NCI-H345 treated with DMSO at 0.1 percent for 48 hours (cell line): ENCODE measurements at regions not wholly inside any gene's neighbourhood (a gene's known extent, or its start where the extent isn't known, plus 50 kb on each side); places are given as distances from the start of the nearest gene placed in this dataset.
"Not testable (repeated sequence)": the region's sequence is repeated elsewhere in the genome, so short reads cannot be mapped to it uniquely, and the experiment has no call there.

Experiments used
- DNase-seq: peaks from one replicate; lab custom pipeline; 2025; ENCODE audit not compliant: unreplicated experiment; lab: John Stamatoyannopoulos, UW

DNA sequence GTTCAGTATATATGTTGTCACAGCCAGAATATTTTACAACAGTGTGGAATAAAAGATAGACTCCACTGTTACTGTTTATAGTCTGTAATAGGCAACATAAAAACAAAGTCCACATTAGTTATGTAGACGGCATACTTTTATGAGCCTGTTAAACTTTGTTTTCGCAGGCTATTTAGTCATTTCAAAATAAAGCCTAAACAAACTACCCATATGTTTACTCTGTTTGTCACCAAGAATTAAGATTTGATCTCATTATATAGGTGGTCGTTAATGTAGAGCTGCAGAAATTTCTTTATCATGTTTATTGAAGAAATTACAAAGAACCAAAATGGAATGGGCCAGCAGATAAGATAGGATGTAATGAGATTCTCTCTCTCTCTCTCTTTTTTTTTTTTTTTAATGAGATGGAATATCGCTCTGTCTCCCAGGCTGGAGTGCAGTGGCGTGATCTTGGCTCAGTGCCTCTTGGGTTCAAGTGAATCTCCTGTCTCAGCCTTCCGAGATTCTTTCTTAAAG, 943.8 kb upstream of the SOX9 start:
- DNase-seq = no peak

DNA sequence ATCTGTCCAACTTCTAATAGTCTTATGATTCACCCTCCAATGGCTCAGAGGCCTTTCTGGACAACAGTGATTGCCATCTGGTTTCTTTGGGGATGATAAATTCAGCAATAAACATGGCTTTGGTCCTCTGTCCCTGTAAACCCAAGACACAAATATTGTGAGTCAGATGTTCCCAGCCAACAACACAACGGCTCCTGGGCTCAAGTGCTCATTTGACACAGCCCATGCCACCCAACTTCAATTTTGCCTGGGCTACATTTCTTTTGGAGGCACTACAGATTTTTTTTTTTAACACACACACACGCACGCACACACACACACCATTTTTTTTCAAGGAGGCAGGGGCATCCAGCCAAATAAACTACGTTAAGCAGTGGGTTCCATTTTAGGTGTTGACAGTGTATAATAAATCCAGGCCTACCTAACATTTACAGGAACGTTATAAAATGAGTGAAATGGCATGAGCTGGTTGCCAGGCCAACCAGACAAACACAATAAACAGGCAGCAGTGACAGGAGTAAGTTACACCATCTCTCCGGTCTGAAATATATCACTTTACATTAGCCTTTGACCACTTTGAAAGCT, 939.9 kb upstream of the SOX9 start:
- DNase-seq = no peak

DNA sequence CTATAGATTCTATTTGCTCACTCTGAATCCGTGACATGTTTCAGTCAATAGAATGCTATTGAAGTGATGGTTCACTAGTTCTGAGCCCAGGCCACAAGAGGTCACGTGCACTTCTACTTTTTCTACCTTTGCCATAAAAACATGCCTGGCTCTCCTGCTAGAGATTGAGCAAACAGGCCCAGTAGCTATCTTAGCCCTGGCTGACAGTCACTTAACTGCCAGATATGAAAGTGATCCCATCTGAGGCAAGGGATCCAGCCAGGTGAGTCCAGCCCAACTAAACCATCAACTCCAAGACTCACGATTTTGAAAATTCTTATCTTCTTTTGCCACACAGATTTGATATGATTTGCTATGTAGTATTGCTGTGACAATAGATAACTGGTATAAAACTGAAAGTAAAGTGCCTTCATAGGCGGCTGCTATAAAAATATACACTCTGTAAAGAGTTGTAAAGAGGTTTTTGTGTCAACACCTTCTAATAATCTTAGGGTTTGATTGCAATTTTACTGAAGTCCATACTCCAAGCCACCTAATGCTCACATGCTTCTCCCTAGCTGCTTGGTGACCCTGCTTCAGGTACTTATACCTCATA, 937.7 kb upstream of the SOX9 start:
- no peak for DNase-seq

DNA sequence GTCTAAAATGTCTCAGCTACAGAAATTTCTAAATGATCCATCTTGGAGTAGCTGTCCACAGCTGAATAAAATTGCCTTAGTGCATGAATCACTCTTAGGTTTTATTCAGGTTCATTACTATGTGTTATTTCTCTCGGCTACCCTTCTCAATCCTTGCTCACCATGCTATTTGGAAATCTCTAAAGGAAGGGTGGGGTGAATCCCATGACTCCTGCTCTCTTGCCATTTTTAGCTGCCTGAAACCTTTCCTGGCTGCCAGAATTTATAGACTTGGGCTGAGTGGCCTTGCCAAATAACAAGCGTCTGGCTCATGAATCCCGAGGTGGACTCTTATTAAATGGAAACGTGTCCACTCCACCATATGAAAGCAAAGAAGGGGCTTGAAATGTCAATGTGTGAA, 936.1 kb upstream of the SOX9 start:
- DNase-seq = no peak

DNA sequence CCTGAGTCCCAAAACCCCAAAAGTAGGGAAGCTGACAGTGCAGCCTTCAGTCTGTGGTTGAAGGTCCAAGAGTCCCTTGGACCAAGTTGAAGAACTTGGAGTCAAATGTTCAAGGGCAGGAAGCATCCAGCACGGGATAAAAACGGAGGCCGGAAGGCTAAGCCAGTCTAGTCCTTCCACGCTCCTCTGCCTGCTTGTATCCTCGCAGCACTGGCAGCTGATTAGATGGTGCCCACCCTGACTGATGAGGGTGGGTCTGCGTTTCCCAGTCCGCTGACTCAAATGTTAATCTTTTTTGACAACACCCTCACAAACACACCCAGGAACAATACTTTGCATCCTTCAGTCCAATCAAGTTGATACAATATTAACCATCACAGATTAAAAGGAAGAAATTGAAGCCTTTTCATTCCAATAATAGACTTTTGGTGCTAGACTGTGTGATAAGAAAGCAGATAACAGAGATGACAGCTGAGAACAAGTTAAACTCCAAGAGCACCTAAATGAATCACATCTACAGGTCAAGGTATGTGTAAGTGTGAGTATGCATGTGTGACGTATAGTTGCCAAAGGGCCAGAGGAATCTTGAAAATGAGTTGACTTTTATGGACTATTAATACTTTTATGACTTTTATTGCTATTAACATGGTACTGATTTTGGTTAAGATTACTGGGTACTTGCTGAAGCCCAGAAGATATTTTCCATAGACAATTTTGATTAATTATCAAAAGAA, 933.5 kb upstream of the SOX9 start:
- no peak for DNase-seq

DNA sequence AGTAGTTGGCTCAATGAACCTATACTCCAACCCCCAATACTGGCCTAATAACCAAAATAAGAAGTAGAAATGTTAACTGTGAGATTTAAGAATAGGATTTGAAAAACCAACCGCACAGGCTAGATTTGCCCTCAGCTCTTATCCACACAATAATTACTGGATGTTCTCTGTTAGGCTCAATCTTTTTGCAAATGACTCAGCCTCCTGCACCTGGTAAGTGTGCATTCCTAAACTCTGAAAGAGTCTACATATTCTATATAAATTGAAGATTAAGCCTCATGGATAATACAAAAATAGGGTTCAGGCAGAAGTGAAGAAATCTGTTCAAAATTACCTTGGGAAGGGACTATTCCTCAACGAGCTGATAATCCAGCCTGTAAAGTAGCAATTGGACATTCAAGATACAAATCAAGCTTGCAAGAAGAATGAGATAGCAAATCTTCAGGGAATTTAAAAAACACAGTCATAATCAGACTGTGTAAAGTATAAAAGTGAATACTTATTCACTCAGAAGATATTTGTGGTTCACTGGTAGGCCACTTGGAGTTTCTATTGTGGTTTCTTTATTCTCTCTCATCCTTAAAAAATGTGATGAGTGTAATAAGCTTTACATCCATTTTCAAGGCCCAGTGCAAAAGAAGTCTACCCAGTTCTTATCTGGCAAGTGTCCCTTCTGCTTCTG, 931.9 kb upstream of the SOX9 start:
- no peak for DNase-seq

DNA sequence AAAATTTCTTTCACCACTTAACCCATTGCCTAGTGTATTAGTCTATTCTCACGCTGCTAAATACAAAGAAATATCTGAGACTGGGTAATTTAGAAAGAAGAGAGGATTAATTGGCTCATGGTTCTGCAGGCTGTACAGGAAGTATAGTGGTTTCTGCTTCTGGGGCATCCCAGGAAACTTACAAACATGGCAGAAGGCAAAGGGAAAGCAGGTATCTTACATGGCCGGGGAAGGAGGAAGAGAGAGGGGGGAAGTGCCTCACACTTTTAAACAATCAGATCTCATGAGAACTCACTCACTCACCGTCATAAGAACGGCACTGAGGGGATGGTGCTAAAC, 931.4 kb upstream of the SOX9 start:
- no peak for DNase-seq

DNA sequence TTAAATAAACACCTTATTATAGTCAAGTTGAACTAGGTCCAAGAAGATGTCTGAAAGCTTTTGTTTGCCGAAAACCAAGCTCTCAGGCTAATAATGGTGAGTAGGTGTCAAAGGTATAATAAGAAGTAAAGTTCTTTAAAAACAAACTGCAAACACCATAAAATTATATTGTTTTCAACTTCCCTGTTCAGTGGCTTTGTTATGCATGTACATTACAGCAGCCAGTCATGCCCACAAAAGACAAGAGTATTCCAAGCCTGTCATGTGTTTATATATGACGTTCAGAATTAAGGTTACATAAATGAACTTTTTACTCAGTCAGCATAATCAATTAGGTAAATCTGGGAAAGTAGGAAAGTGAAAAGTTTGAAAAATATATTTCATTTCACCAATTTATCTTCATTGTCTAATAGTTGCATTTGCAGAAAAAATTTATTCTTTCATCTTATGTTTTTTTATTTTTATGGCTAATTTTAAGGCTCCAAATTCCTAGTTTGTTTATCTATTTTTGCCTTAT, 928.7 kb upstream of the SOX9 start:
- DNase-seq = no peak

DNA sequence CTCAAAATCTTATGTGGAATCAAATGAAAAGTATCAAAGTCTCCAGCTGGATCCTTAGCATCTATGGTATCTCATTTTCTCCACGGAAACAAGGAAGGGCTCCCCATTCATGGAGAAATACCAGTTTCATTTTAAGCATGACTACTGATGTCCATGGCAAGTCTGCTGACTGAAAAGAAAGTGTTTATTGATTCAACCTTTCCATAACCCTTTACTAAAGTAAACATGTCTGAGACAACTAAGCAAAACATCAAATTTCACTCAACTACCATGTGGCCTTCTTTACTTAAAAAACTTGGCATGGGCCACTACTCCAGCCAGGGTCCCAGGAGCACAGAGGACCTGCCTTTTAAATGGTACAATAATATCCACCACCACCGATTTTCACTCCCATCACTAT, 928.0 kb upstream of the SOX9 start:
- no peak for DNase-seq

DNA sequence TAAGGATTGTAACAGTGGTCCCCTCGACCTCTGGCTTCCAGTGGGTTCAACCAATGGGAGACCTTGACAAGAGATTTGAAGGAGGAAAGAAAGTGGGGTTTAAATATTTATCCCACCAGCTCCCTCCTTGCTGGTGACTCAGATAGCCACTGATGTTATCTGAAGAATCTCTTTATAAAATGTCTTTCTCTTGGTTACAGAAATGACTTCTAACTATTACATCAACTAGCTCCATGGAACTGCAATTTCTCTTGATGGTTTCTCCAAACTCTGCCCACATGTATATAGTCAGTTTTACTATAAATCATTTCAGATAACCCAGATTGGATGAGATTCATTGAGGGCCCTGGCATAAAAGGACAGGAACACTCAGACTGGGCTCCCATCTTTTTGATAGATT, 920.2 kb upstream of the SOX9 start:
- no peak for DNase-seq

DNA sequence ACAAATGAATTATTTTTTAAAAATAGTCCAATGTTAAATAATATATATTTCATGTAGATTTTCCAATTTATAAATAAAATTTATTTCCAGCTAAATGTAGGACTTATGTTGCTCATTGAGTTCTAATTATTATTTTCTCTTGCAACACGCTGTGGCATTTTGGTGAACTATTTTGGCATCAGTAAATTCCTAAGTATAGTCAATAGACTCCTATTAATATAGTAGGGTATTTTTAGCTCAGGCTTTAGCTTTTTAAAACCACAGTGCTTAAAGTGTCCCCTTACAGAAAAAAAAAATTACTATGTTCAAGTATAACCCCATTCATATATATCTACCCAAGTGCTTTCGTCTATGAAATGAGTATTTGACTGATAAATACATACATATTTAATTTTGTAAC, 919.2 kb upstream of the SOX9 start:
- no peak for DNase-seq

DNA sequence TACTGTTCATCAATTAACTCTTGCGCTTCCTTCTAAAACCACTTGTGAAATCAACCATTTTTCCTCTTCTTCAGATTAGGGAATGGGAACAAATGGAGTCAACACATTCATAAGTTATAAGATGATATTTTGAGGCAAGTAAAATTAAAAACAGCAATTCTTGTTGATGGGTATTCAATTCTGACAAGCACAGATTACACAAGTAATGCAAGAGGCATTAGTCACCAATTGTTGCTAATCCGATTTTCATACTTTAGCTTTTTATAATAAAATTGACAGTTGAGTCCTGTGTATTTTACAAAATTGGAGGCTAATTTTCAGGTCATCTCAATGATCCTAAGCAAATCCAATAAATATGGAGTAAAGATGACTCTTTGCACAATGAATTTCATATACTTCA, 918.4 kb upstream of the SOX9 start:
- DNase-seq = no peak

DNA sequence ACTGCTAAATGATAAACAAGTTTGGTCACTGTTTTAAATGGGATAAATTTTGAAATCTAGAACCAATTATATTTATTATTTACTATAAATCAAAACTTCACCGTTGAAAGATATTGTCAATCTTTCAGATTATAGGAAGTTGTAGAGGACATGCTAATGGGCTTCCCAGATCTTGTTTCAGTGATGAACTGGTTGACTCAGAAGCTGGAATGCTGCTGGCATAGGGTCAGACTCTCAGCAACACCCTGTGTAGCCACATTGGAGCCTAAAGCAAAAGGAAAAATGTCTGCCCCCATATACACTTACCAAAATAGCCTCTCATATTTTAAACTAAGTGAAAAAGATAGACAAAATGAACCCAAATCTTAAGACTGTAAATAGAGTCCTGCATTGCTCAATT, 916.9 kb upstream of the SOX9 start:
- DNase-seq = no peak

DNA sequence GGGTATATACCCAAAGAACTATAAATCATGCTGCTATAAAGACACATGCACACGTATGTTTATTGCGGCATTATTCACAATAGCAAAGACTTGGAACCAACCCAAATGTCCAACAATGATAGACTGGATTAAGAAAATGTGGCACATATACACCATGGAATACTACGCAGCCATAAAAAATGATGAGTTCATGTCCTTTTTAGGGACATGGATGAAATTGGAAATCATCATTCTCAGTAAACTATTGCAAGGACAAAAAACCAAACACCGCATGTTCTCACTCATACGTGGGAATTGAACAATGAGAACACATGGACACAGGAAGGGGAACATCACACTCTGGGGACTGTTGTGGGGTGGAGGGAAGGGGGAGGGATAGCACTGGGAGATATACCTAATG, 914.9 kb upstream of the SOX9 start:
- not testable (repeated sequence) for DNase-seq

DNA sequence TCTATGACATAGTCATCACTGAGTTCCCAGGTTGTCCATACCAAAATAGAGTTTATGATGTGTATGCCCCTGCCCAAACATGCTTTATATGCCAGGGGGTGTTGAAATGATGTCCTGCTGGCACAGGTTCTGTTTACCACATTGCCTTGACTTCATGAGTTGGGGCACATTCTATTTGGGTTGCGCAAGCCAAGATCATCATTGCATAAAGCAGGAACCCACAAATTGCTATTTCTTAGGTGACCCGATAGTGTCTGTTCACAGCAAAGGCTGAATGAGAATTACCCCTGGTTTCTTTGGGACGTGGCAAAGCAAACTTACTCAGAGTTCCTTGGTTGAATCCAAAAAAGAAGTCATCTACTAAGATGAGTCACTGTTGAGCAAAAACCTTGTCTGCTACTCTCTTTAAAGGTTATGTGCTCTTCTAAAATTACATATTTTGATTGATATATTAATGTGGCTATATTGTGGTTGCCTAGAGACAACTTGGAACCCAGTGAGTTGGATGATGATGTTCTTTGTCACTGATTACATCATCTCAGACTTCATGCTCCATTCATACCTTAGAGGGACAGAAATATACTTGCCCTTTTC, 912.6 kb upstream of the SOX9 start:
- DNase-seq = no peak

DNA sequence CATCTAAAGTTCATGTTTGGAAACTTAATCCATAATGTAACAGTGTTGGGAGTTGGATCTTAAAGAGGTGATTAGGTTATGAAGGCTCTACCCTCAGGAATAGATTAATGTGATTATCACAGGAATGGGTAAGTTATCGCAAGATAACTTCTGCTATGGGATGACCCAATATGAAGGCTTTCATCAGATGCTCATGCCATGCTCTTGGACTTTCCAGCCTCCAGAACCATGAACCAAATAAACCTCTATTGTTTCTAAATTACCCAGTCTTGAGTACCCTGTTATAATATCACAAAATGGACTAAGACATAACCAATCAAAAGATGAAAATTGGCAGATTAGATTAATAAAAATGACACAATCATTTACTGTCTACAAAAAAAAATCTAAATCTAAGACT, 906.9 kb upstream of the SOX9 start:
- no peak for DNase-seq

DNA sequence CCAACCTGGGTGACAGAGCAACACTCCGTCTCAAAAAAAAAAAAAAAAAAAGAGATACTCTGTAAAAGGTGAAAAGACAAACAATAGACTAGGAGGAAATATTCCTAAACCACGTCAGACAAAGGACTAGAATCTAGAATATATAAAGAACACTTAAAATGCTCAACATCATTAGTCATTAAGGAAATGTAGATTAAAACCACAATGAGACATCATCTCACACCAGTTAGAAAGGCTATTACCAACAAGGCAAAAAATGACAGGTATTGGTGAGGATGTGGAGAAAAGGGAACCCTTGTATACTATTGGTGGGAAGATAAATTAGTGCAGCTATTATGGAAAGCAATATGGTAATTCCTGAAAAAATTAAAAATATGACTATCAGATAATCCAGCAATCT, 903.1 kb upstream of the SOX9 start:
- DNase-seq = no peak

DNA sequence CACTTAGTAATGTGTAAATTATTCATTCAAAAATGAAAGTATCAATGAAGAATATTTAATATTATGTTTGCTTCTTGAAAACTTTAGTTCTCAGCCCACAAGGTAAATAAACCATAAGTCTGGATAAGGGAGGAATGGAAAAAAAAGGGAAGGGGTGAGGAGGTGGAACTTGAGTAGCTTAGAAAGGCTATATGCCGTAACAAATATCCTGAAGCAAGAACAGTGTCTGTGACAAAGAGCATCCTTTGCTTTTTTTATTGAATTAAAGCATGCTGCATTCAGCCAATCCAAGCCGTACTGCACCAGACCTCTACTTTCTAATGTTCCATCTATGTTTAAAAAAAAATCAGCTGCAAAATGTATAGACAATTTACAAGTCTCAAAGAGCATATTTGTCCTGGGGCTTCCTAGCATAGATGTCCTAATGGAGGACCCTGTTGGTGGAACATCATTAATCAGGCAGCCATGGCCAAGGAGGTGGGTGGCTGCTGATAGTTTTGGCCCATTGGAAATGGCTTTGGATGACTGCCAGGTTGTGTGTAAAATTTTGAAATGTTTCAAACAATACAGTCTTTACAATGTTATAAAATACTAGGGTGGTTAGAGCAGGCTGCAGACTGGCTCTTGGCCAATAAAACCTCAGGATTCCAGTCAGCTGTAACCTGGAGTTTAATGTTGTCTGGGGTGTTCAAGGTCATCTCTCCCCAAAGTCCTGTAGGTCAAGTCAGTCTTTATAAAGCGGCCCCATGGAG, 895.8 kb upstream of the SOX9 start:
- peak; percentile 98 for DNase-seq

DNA sequence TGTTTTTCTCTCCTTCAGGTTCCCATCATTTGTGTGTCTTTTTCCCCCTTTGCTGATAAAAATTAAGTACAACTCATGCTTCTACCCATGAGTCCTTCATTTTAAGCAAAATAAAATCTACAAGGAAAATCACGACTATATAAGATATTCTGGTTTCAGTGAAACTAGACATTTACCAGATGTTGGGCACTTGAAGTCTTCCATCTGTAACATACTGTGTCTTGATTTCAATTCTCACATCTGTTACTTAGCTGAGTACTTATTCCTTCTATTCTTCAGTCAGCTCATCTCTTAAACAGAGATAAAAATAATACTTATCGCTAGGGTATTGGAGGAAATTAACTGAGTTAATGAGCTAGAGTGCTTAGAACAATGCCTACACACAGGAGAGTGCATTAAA, 893.0 kb upstream of the SOX9 start:
- DNase-seq = no peak

DNA sequence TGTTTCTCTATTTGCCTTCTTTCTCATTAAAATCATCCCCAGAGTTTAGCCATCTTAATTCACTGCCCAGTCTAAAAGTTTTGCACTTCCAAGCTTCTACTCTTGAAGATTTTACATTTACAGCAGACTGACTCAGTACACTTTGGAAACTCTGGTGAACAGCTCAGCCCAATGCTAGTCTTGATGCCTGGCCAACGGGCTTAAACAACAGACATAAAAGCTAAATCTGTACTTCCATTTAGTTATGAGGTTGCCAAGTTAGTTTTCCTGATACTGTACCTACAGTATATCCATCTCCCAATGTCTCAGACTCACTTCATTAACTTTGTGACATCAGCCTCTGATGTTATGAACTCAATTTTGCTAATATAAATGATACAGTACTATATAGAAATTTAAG, 891.8 kb upstream of the SOX9 start:
- no peak for DNase-seq
